ENCODE measurements at regions not wholly inside any gene's neighbourhood (a gene's known extent, or its start where the extent isn't known, plus 50 kb on each side); places are given as distances from the start of the nearest gene placed in this dataset.

DNA sequence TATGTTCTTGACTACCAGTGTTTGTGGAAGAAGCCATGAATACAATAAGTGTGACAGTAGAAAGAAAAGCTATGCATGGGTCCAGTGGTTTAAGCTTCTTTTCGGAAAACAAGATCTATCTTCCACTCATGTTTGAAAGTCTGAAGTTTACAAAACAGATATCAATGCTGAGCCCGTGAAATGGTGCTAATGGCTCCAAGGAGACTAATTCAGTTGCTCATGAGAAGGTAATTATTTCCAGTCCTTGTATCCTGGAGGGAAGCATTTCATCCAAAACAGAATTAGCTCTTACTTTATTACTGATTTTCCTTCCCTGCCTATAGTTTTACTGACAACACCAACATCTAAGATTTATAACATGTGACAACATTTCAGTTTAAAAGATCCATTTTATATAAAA is 1364.9 kb downstream of the PCDH9 start:
- H3K27ac Mint-ChIP-seq: no peak overlapping the region
- H3K4me1 ChIP-seq (ENCODE audit: insufficient read depth, low read length): no peaks in the 10 kb centered on the region
- H3T11ph ChIP-seq (ENCODE audit: low read length): no peak overlapping the region
- H2BK120ac ChIP-seq (ENCODE audit: low read depth, low read length, poor library complexity, severe bottlenecking): no peak overlapping the region
- no peak overlapping the region for H2BK5ac ChIP-seq (ENCODE audit: insufficient read length, low read length)
- TF ChIP-seq, protein P1, sequence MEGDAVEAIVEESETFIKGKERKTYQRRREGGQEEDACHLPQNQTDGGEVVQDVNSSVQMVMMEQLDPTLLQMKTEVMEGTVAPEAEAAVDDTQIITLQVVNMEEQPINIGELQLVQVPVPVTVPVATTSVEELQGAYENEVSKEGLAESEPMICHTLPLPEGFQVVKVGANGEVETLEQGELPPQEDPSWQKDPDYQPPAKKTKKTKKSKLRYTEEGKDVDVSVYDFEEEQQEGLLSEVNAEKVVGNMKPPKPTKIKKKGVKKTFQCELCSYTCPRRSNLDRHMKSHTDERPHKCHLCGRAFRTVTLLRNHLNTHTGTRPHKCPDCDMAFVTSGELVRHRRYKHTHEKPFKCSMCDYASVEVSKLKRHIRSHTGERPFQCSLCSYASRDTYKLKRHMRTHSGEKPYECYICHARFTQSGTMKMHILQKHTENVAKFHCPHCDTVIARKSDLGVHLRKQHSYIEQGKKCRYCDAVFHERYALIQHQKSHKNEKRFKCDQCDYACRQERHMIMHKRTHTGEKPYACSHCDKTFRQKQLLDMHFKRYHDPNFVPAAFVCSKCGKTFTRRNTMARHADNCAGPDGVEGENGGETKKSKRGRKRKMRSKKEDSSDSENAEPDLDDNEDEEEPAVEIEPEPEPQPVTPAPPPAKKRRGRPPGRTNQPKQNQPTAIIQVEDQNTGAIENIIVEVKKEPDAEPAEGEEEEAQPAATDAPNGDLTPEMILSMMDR (conservative IDR thresholded peaks at IDR 0.05): no peak
- no peak overlapping the region for H3K23ac ChIP-seq (ENCODE audit: insufficient read length, low read depth, low read length)
- H2AFZ ChIP-seq (ENCODE audit: low read length): no peak overlapping the region
- H2BK12ac ChIP-seq (ENCODE audit: insufficient read length, low read depth, low read length): no peak overlapping the region
- no peak overlapping the region for H3K14ac ChIP-seq (ENCODE audit: insufficient read depth, low read length)
- no CpG with 5 or more reads among the region's 2 CpGs for WGBS (ENCODE audit: extremely low coverage, insufficient read length, low lambda C conversion rate)
- no peaks in the 10 kb centered on the region for H3K79me2 ChIP-seq (ENCODE audit: insufficient read depth, low read length)
- H3K18ac ChIP-seq (ENCODE audit: insufficient read length, low read depth, low read length): no peak overlapping the region
- no peak overlapping the region for H4K91ac ChIP-seq (ENCODE audit: insufficient read length, low read depth, low read length)
- H4K5ac ChIP-seq (ENCODE audit: insufficient read length, low read depth, low read length): no peak overlapping the region
- H3K4me1 Mint-ChIP-seq: no peaks in the 10 kb centered on the region
- H3K4me3 Mint-ChIP-seq: no peak overlapping the region
- no peaks in the 10 kb centered on the region for H4K20me1 ChIP-seq (ENCODE audit: control insufficient read depth, insufficient read depth, insufficient read length)
- H3K4me2 ChIP-seq (ENCODE audit: insufficient read depth, insufficient read length, low read length): no peak overlapping the region
- H3K27ac ChIP-seq (ENCODE audit: insufficient read length, low read depth, low read length): no peak overlapping the region
- H4K8ac ChIP-seq (replicated peaks; ENCODE audit: insufficient read length, low read depth, low read length): no peak overlapping the region
- H3K79me1 ChIP-seq (ENCODE audit: insufficient read depth, low read depth, low read length, poor library complexity, severe bottlenecking): no peaks in the 10 kb centered on the region
- H3K56ac ChIP-seq (ENCODE audit: insufficient read length, low read depth, low read length): no peak overlapping the region
- H3K27me3 ChIP-seq (ENCODE audit: insufficient read depth, low read length): no peaks in the 10 kb centered on the region; the same call in 1 of the 2 replicates
- no peaks in the 10 kb centered on the region for H3K9me3 ChIP-seq (ENCODE audit: control insufficient read depth, low read depth, low read length)
- no peaks in the 10 kb centered on the region for H3K23me2 ChIP-seq (ENCODE audit: insufficient read length, low read depth, low read length, poor library complexity, severe bottlenecking)
- H3K27me3 Mint-ChIP-seq (ENCODE audit: low read depth): no peaks in the 10 kb centered on the region
- H2BK20ac ChIP-seq (ENCODE audit: low read depth, low read length, poor library complexity, severe bottlenecking): no peak overlapping the region
- no peak for DNase-seq
- H3K36me3 Mint-ChIP-seq (ENCODE audit: insufficient read depth in 1 of 3, low read depth in 3 of 3): no peaks in the 10 kb centered on the region
- H3K9ac ChIP-seq (ENCODE audit: extremely low read depth, insufficient read length, low read length): no peak overlapping the region
- H2BK15ac ChIP-seq (ENCODE audit: low read depth, low read length): no peak overlapping the region
- H3K9me3 Mint-ChIP-seq: no peaks in the 10 kb centered on the region
- no peak overlapping the region for H3K4ac ChIP-seq (ENCODE audit: low read depth, low read length)
- H2AK5ac ChIP-seq (ENCODE audit: insufficient read length, low read length): no peak overlapping the region
